Thyroid gland (tissue), 4 donors: ENCODE measurements at regions not wholly inside any gene's neighbourhood (a gene's known extent, or its start where the extent isn't known, plus 50 kb on each side); places are given as distances from the start of the nearest gene placed in this dataset.

Source experiments
- POLR2A ChIP-seq, 2 donors: fragments of 450-650 bp; IDR thresholded peaks; one replicate each; pipeline ENCODE4 v1.6.1; 2017; ENCODE audit warnings: antibody characterized with exemption in 2 of 2, mild to moderate bottlenecking in 2 of 2, moderate library complexity in 1 of 2
- TF ChIP-seq, protein P1 (sequence below), 6 experiments: fragments of 200-600 bp in 3 of 6; fragments of 450-650 bp in 3 of 6; sonication (generic) in 3 of 6; IDR thresholded peaks; one replicate each; pipeline ENCODE4 v1.5.1; 2016 to 2019; ENCODE audit warnings: antibody characterized with exemption in 6 of 6, mild to moderate bottlenecking in 2 of 6, inconsistent platforms in 1 of 6, moderate library complexity in 1 of 6

DNA sequence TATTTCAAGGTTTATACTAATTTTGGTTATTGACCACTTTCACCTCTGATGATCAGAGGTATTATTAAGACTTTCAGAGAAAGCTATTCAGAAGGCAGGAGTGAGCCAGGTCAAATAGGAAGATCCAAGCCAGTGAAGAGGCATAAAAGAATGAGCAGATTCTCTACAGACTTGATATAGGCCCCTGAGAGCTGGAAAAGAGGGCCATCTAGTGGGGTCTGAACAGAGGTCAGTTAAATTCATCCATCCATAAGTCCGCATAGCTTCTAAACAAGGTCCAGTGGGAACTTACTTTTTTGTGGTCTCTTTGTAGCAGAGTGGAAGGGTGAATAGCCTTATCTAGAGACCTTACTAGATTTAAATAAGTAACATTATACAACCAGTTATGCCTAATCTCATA, 126.6 kb upstream of the UFM1 start:
- TF ChIP-seq, protein P1, sequence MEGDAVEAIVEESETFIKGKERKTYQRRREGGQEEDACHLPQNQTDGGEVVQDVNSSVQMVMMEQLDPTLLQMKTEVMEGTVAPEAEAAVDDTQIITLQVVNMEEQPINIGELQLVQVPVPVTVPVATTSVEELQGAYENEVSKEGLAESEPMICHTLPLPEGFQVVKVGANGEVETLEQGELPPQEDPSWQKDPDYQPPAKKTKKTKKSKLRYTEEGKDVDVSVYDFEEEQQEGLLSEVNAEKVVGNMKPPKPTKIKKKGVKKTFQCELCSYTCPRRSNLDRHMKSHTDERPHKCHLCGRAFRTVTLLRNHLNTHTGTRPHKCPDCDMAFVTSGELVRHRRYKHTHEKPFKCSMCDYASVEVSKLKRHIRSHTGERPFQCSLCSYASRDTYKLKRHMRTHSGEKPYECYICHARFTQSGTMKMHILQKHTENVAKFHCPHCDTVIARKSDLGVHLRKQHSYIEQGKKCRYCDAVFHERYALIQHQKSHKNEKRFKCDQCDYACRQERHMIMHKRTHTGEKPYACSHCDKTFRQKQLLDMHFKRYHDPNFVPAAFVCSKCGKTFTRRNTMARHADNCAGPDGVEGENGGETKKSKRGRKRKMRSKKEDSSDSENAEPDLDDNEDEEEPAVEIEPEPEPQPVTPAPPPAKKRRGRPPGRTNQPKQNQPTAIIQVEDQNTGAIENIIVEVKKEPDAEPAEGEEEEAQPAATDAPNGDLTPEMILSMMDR (IDR thresholded peaks at IDR 0.05) = no peak
- TF ChIP-seq POLR2A (IDR thresholded peaks at IDR 0.05) = no peak
